Effector memory CD4-positive, alpha-beta T cell (primary cell): ENCODE measurements at regions not wholly inside any gene's neighbourhood (a gene's known extent, or its start where the extent isn't known, plus 50 kb on each side); places are given as distances from the start of the nearest gene placed in this dataset.

Source experiments
- DNase-seq, 3 donors: peaks; one replicate each; pipeline ENCODE4 v3.0.0-alpha.2; 2020
- H3K27ac ChIP-seq: 2 replicates; pipeline ENCODE4 v1.7.0; 2013; ENCODE audit warnings: mild to moderate bottlenecking, low read length, moderate library complexity; ENCODE audit not compliant: insufficient read depth, poor library complexity, severe bottlenecking
- H3K27me3 ChIP-seq: replicated peaks from 2 replicates; pipeline ENCODE4 v1.7.0; 2013; ENCODE audit warnings: mild to moderate bottlenecking, low read length; ENCODE audit not compliant: insufficient read depth, control insufficient read depth, poor library complexity, severe bottlenecking
- H3K36me3 ChIP-seq: 2 replicates; pipeline ENCODE4 v1.7.0; 2013; ENCODE audit warnings: mild to moderate bottlenecking, low read length, moderate library complexity; ENCODE audit not compliant: control insufficient read depth, insufficient read depth
- H3K4me1 ChIP-seq: 2 replicates; pipeline ENCODE4 v1.7.0; 2013; ENCODE audit warnings: low read length, mild to moderate bottlenecking; ENCODE audit not compliant: control insufficient read depth, insufficient read depth, poor library complexity, severe bottlenecking
- H3K4me3 ChIP-seq: 2 replicates; pipeline ENCODE4 v1.7.0; 2013; ENCODE audit warnings: low read length, low read depth, mild to moderate bottlenecking; ENCODE audit not compliant: insufficient read depth, poor library complexity, severe bottlenecking
- H3K9me3 ChIP-seq: 2 replicates; pipeline ENCODE4 v1.7.0; 2013; ENCODE audit warnings: mild to moderate bottlenecking, low read length, moderate library complexity; ENCODE audit not compliant: control insufficient read depth

GRCh38 chr4:89514811-89515210 is 207.2 kb upstream of the GPRIN3 start:
- Histone ChIP-seq H3K36me3 (no peaks in the 10 kb centered on the region), H3K4me1 (no peaks in the 10 kb centered on the region), H3K27me3 (no peaks in the 10 kb centered on the region), H3K9me3 (no peaks in the 10 kb centered on the region), H3K27ac (no peak overlapping the region), H3K4me3 (no peak overlapping the region)
- no peak for DNase-seq

- no peaks in the 10 kb centered on the region for H3K27me3 ChIP-seq
- no peaks in the 10 kb centered on the region for H3K36me3 ChIP-seq
- DNase-seq = no peak
- H3K9me3 ChIP-seq = no peaks in the 10 kb centered on the region
- no peak overlapping the region for H3K4me3 ChIP-seq
- no peak overlapping the region for H3K27ac ChIP-seq
- H3K4me1 ChIP-seq = no peaks in the 10 kb centered on the region
Measured at GRCh38 chr4:89511776-89512175, 204.2 kb upstream of the GPRIN3 start.

- Histone ChIP-seq H3K27ac (no peak overlapping the region), H3K9me3 (no peaks in the 10 kb centered on the region), H3K27me3 (no peaks in the 10 kb centered on the region), H3K36me3 (no peaks in the 10 kb centered on the region), H3K4me1 (no peaks in the 10 kb centered on the region), H3K4me3 (no peak overlapping the region)
- DNase-seq = no peak
Measured at GRCh38 chr4:89509708-89510281, 202.2 kb upstream of the GPRIN3 start.

- no peak for DNase-seq
- Histone ChIP-seq H3K27me3 (no peaks in the 10 kb centered on the region), H3K4me1 (no peaks in the 10 kb centered on the region), H3K27ac (no peak overlapping the region), H3K9me3 (no peaks in the 10 kb centered on the region), H3K36me3 (no peaks in the 10 kb centered on the region), H3K4me3 (no peak overlapping the region)
Measured at GRCh38 chr4:89506866-89507491, 199.4 kb upstream of the GPRIN3 start.

- no peak for DNase-seq
- H3K9me3 ChIP-seq = no peaks in the 10 kb centered on the region
Measured at GRCh38 chr4:89502581-89502980, 195.0 kb upstream of the GPRIN3 start.

GRCh38 chr4:89497517-89498308 is 190.1 kb upstream of the GPRIN3 start:
- Histone ChIP-seq H3K27ac (no peak overlapping the region), H3K4me1 (no peaks in the 10 kb centered on the region), H3K36me3 (no peaks in the 10 kb centered on the region), H3K27me3 (no peaks in the 10 kb centered on the region), H3K4me3 (no peak overlapping the region), H3K9me3 (no peaks in the 10 kb centered on the region)
- no peak for DNase-seq

More at GRCh38 chr4:89502581-89502980, 195.0 kb upstream of the GPRIN3 start:
- Histone ChIP-seq H3K4me3 (no peak overlapping the region), H3K27ac (no peak overlapping the region), H3K27me3 (no peaks in the 10 kb centered on the region), H3K36me3 (no peaks in the 10 kb centered on the region), H3K4me1 (no peaks in the 10 kb centered on the region)

GRCh38 chr4:89496851-89497250 is 189.3 kb upstream of the GPRIN3 start:
- H3K36me3 ChIP-seq = no peaks in the 10 kb centered on the region
- H3K27me3 ChIP-seq = no peaks in the 10 kb centered on the region
- no peaks in the 10 kb centered on the region for H3K9me3 ChIP-seq
- H3K4me1 ChIP-seq = no peaks in the 10 kb centered on the region
- no peak overlapping the region for H3K4me3 ChIP-seq
- no peak for DNase-seq
- H3K27ac ChIP-seq = no peak overlapping the region

GRCh38 chr4:89493367-89493766 is 185.8 kb upstream of the GPRIN3 start:
- H3K36me3 ChIP-seq = no peaks in the 10 kb centered on the region
- no peak for DNase-seq
- no peaks in the 10 kb centered on the region for H3K9me3 ChIP-seq
- H3K4me1 ChIP-seq = no peaks in the 10 kb centered on the region
- H3K27ac ChIP-seq = no peak overlapping the region
- H3K27me3 ChIP-seq = no peaks in the 10 kb centered on the region
- no peak overlapping the region for H3K4me3 ChIP-seq

- Histone ChIP-seq H3K27me3 (no peaks in the 10 kb centered on the region), H3K9me3 (no peaks in the 10 kb centered on the region), H3K36me3 (no peaks in the 10 kb centered on the region), H3K27ac (no peak overlapping the region), H3K4me1 (no peaks in the 10 kb centered on the region), H3K4me3 (no peak overlapping the region)
- no peak for DNase-seq
Measured at GRCh38 chr4:89492581-89493071, 185.0 kb upstream of the GPRIN3 start.

- no peaks in the 10 kb centered on the region for H3K9me3 ChIP-seq
- no peak overlapping the region for H3K27ac ChIP-seq
- DNase-seq = no peak
- H3K4me3 ChIP-seq = no peak overlapping the region
- H3K27me3 ChIP-seq = no peaks in the 10 kb centered on the region
- no peaks in the 10 kb centered on the region for H3K4me1 ChIP-seq
- H3K36me3 ChIP-seq = no peaks in the 10 kb centered on the region
Measured at GRCh38 chr4:89491761-89492160, 184.2 kb upstream of the GPRIN3 start.
